Stimulated activated naive CD8-positive, alpha-beta T cell treated with anti-CD3 and anti-CD28 coated beads, Interleukin-15, amount 100 ng/mL, for 72 hours (primary cell): ENCODE measurements at regions not wholly inside any gene's neighbourhood (a gene's known extent, or its start where the extent isn't known, plus 50 kb on each side); places are given as distances from the start of the nearest gene placed in this dataset.

ENCODE experiments used
- ATAC-seq: fragments of 150-1000 bp; cut with Tn5 transposase; 2 replicates; pipeline ENCODE4 v1.10.0; 2021; ENCODE audit warnings: mild to moderate bottlenecking, moderate library complexity
- DNase-seq, 2 donors: peaks; one replicate each; pipeline ENCODE4 v3.0.0; 2021 to 2022
- H3K27ac Mint-ChIP-seq, 2 donors: one replicate each; pipeline ENCODE4 v1.8.0; 2022; ENCODE audit warnings: mild to moderate bottlenecking in 2 of 2, mixed read lengths in 2 of 2, moderate library complexity in 2 of 2
- H3K27me3 Mint-ChIP-seq: one replicate; pipeline ENCODE4 v1.8.0; 2022; ENCODE audit warnings: mixed read lengths
- H3K4me1 Mint-ChIP-seq: one replicate; pipeline ENCODE4 v1.8.0; 2022; ENCODE audit warnings: mild to moderate bottlenecking, mixed read lengths
- H3K4me3 Mint-ChIP-seq, 2 donors: one replicate each; pipeline ENCODE4 v1.8.0; 2022; ENCODE audit warnings: mild to moderate bottlenecking in 2 of 2, mixed read lengths in 2 of 2, moderate library complexity in 1 of 2
- H3K9me3 Mint-ChIP-seq, 2 donors: one replicate each; pipeline ENCODE4 v1.8.0; 2022; ENCODE audit warnings: mixed read lengths in 2 of 2

- ATAC-seq (no peak), DNase-seq (no peak)
- H3K9me3 Mint-ChIP-seq, result peaks cover 0 to 4% of the 10 kb centered on the region in 2 donors
- peaks cover 9% of the 10 kb centered on the region for H3K4me1 Mint-ChIP-seq
- H3K27ac Mint-ChIP-seq, result no peak overlapping the region
- H3K27me3 Mint-ChIP-seq, result no peaks in the 10 kb centered on the region
- no peak overlapping the region for H3K4me3 Mint-ChIP-seq
Measured at GRCh38 chr3:31159331-31160039, 265.0 kb upstream of the GADL1 start.

- Mint-ChIP-seq H3K4me1 (peaks cover 5% of the 10 kb centered on the region), H3K27ac (no peak overlapping the region), H3K9me3 (peaks cover 0 to under 1% of the 10 kb centered on the region in 2 donors), H3K4me3 (no peak overlapping the region), H3K27me3 (no peaks in the 10 kb centered on the region)
- DNase-seq (no peak), ATAC-seq (no peak)
Measured at GRCh38 chr3:31161889-31162288, 267.4 kb upstream of the GADL1 start.

DNA sequence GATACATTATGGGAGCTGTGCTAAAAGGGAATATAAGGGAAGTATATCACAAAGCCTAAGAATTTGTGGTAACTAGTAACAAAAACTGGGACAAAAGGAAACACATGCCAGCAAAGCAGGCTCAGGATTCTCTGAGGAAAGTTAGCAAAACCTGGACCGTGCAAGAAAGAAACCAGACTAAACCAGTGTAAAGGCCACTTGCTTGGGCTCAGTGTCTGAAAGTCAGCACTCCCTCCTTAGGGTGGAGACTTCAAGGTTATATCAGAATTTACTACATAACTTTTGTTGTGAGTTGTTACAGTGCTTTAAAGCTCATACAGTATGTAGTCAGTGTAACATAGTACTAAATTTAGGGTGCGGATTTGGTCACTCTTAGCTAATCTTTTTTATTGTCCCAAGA lies 269.9 kb upstream of the GADL1 start:
- Mint-ChIP-seq H3K4me3 (no peak overlapping the region), H3K27ac (no peak overlapping the region), H3K27me3 (no peaks in the 10 kb centered on the region), H3K4me1 (no peaks in the 10 kb centered on the region), H3K9me3 (no peaks in the 10 kb centered on the region)
- ATAC-seq (no peak), DNase-seq (no peak)

GRCh38 chr3:31165399-31165860 lies 271.0 kb upstream of the GADL1 start:
- H3K27me3 Mint-ChIP-seq, result no peaks in the 10 kb centered on the region
- no peaks in the 10 kb centered on the region for H3K4me1 Mint-ChIP-seq

GRCh38 chr3:31166249-31166885 lies 271.9 kb upstream of the GADL1 start:
- ATAC-seq (no peak), DNase-seq (no peak)
- Mint-ChIP-seq H3K4me3 (no peak overlapping the region), H3K9me3 (no peaks in the 10 kb centered on the region), H3K4me1 (no peaks in the 10 kb centered on the region), H3K27ac (no peak overlapping the region), H3K27me3 (no peaks in the 10 kb centered on the region)

More at GRCh38 chr3:31165399-31165860, 271.0 kb upstream of the GADL1 start:
- ATAC-seq (no peak), DNase-seq (no peak)
- Mint-ChIP-seq H3K27ac (no peak overlapping the region), H3K4me3 (no peak overlapping the region), H3K9me3 (no peaks in the 10 kb centered on the region)

GRCh38 chr3:31167666-31168065 lies 273.2 kb upstream of the GADL1 start:
- Mint-ChIP-seq H3K27me3 (no peaks in the 10 kb centered on the region), H3K4me3 (no peak overlapping the region), H3K27ac (no peak overlapping the region), H3K4me1 (peaks cover 3% of the 10 kb centered on the region), H3K9me3 (no peaks in the 10 kb centered on the region)
- DNase-seq (no peak), ATAC-seq (no peak)

- Mint-ChIP-seq H3K4me3 (no peak overlapping the region), H3K27me3 (no peaks in the 10 kb centered on the region), H3K27ac (no peak overlapping the region), H3K4me1 (peaks cover 11% of the 10 kb centered on the region), H3K9me3 (no peaks in the 10 kb centered on the region)
- ATAC-seq (no peak), DNase-seq (no peak)
Measured at GRCh38 chr3:31170932-31171670, 276.6 kb upstream of the GADL1 start.

GRCh38 chr3:31172336-31172735 lies 277.9 kb upstream of the GADL1 start:
- ATAC-seq, result no peak
- H3K27me3 Mint-ChIP-seq, result no peaks in the 10 kb centered on the region
- H3K9me3 Mint-ChIP-seq, result no peaks in the 10 kb centered on the region
- no peak overlapping the region for H3K4me3 Mint-ChIP-seq
- peak overlapping the region; percentile 23 to 62 for H3K27ac Mint-ChIP-seq
- DNase-seq, result no peak
- peaks cover 11% of the 10 kb centered on the region for H3K4me1 Mint-ChIP-seq

- DNase-seq, result no peak
- Mint-ChIP-seq H3K4me1 (peaks cover 11% of the 10 kb centered on the region), H3K9me3 (no peaks in the 10 kb centered on the region), H3K4me3 (no peak overlapping the region), H3K27me3 (no peaks in the 10 kb centered on the region), H3K27ac (no peak overlapping the region)
- ATAC-seq, result no peak
Measured at GRCh38 chr3:31173118-31173718, 278.8 kb upstream of the GADL1 start.

- peaks cover 0 to 1% of the 10 kb centered on the region in 2 donors for H3K9me3 Mint-ChIP-seq
Measured at GRCh38 chr3:31174079-31174478, 279.6 kb upstream of the GADL1 start.

GRCh38 chr3:31176045-31176444 lies 281.6 kb upstream of the GADL1 start:
- H3K4me3 Mint-ChIP-seq, result no peak overlapping the region
- DNase-seq (no peak), ATAC-seq (no peak)
- peaks cover 0 to 10% of the 10 kb centered on the region in 2 donors for H3K9me3 Mint-ChIP-seq
- H3K4me1 Mint-ChIP-seq, result peaks cover 11% of the 10 kb centered on the region
- H3K27me3 Mint-ChIP-seq, result no peaks in the 10 kb centered on the region
- no peak overlapping the region for H3K27ac Mint-ChIP-seq

More at GRCh38 chr3:31174079-31174478, 279.6 kb upstream of the GADL1 start:
- Mint-ChIP-seq H3K4me1 (peaks cover 11% of the 10 kb centered on the region), H3K27me3 (no peaks in the 10 kb centered on the region), H3K4me3 (no peak overlapping the region), H3K27ac (no peak overlapping the region)
- ATAC-seq (no peak), DNase-seq (no peak)

DNA sequence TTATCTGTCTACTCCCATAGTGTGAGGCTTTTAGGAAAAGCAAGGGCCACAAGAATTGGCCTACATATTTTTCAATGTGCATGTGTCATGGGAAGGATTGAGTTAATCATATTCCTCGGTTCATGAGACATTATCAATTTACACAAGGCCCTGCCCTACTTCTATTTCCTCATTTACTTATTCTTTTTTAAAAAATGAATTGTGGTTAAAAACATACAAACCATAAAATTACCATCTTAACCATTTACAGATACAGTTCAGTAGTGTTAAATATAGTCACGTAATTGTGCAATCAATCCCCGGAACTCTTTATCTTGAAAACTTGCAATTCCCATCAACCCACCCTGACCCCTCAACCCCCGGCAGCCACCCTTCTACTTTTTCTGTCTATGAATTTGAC lies 284.0 kb upstream of the GADL1 start:
- Mint-ChIP-seq H3K4me1 (peaks cover under 1% of the 10 kb centered on the region), H3K27ac (no peak overlapping the region), H3K4me3 (no peak overlapping the region), H3K9me3 (peaks cover 0 to 10% of the 10 kb centered on the region in 2 donors), H3K27me3 (no peaks in the 10 kb centered on the region)
- no peak for DNase-seq
- ATAC-seq, result no peak

DNA sequence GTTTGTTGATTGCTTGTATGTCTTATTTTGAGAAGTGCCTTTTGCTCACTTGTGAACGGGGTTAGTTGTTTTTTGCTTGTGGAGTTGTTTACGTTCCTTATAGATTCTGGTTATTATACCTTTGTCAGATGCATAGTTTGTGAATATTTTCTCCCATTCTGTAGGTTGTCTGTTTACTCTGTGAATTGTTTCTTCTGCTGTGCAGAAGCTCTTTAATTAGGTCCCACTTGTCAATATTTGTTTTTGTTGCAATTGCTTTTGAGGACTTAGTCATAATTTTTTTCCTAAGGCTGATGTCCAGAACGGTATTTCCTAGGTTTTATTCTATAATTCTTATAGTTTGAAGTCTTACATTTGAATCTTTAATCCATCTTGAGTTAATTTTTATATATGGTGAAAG lies 285.3 kb upstream of the GADL1 start:
- ATAC-seq, result no peak
- H3K4me1 Mint-ChIP-seq, result no peaks in the 10 kb centered on the region
- H3K27ac Mint-ChIP-seq, result no peak overlapping the region
- H3K9me3 Mint-ChIP-seq, result peaks cover 0 to 10% of the 10 kb centered on the region in 2 donors
- no peak for DNase-seq
- H3K27me3 Mint-ChIP-seq, result no peaks in the 10 kb centered on the region
- H3K4me3 Mint-ChIP-seq, result no peak overlapping the region

DNA sequence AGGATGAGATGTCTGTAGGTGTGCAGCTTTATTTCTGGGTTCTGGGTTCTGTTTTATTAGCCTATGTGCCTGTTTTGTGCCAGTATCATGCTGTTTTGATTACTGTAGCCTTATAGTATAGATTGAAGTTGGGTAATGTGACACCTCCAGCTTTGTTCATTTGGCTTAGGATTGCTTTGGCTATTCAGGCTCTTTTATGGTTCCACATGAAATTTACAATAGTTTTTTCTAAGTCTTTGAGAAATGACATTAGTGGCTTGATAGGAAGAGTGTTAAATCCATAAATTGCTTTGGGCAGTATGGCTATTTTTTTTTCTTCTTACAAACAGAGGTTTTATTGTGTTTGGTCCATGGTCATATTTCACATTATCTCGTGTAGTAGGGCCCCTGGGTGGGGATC lies 285.8 kb upstream of the GADL1 start:
- H3K27me3 Mint-ChIP-seq, result no peaks in the 10 kb centered on the region
- H3K27ac Mint-ChIP-seq, result no peak overlapping the region
- DNase-seq (no peak), ATAC-seq (no peak)
- no peaks in the 10 kb centered on the region for H3K4me1 Mint-ChIP-seq
- H3K9me3 Mint-ChIP-seq, result peaks cover 0 to 10% of the 10 kb centered on the region in 2 donors
- H3K4me3 Mint-ChIP-seq, result no peak overlapping the region

GRCh38 chr3:31181661-31182060 lies 287.2 kb upstream of the GADL1 start:
- Mint-ChIP-seq H3K27ac (no peak overlapping the region), H3K9me3 (peaks cover 0 to 10% of the 10 kb centered on the region in 2 donors), H3K27me3 (no peaks in the 10 kb centered on the region), H3K4me1 (no peaks in the 10 kb centered on the region), H3K4me3 (no peak overlapping the region)
- no peak for ATAC-seq
- DNase-seq, result no peak

DNA sequence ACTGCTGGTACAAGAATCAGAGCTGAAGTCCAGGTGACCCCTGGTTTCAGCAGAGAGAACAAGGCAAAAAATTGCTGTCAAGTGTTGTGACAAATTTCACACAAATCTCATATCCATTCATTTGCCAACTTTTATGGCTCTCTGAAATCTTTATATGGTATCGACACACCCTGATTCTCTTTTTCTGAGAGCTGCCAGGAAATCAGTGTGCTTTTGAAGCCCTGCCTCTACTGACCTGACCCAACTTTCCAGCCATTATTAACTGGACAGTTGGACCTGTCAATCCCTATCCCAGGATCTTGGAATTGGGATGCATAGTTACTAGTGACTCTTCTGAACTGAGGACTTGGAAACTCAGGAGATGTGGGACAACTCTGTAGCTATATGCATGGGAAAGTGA lies 288.2 kb upstream of the GADL1 start:
- Mint-ChIP-seq H3K4me1 (no peaks in the 10 kb centered on the region), H3K9me3 (peaks cover 0 to 10% of the 10 kb centered on the region in 2 donors), H3K27ac (no peak overlapping the region), H3K4me3 (no peak overlapping the region), H3K27me3 (no peaks in the 10 kb centered on the region)
- DNase-seq, result no peak
- ATAC-seq, result no peak
